ENCODE measurements at regions not wholly inside any gene's neighbourhood (a gene's known extent, or its start where the extent isn't known, plus 50 kb on each side); places are given as distances from the start of the nearest gene placed in this dataset.

- no peak for DNase-seq
These were observed 946.3 kb downstream of the JRKL start for GRCh38 chr11:97336064-97336463.

GRCh38 chr11:97345032-97345431 is 955.2 kb downstream of the JRKL start:
- DNase-seq: no peak

- DNase-seq: no peak
These were observed 959.4 kb downstream of the JRKL start for GRCh38 chr11:97349201-97349600.

- DNase-seq: no peak
These were observed 962.1 kb downstream of the JRKL start for GRCh38 chr11:97351939-97352338.

- DNase-seq: no peak
These were observed 964.2 kb downstream of the JRKL start for GRCh38 chr11:97354026-97354425.

GRCh38 chr11:97354576-97354975 is 964.8 kb downstream of the JRKL start:
- DNase-seq: no peak

GRCh38 chr11:97355230-97355629 is 965.4 kb downstream of the JRKL start:
- DNase-seq: no peak

GRCh38 chr11:97356144-97356543 is 966.3 kb downstream of the JRKL start:
- no peak for DNase-seq

GRCh38 chr11:97359016-97359415 is 969.2 kb downstream of the JRKL start:
- DNase-seq: no peak

GRCh38 chr11:97361812-97362378 is 972.1 kb downstream of the JRKL start:
- no peak for DNase-seq

- no peak for DNase-seq
These were observed 973.5 kb downstream of the JRKL start for GRCh38 chr11:97363331-97363730.

- no peak for DNase-seq
These were observed 974.2 kb downstream of the JRKL start for GRCh38 chr11:97364047-97364446.

- no peak for DNase-seq
These were observed 977.7 kb downstream of the JRKL start for GRCh38 chr11:97367406-97368083.

- no peak for DNase-seq
These were observed 999.5 kb downstream of the JRKL start for GRCh38 chr11:97389270-97389669.

GRCh38 chr11:97398246-97398645 is 1008.4 kb downstream of the JRKL start:
- no peak for DNase-seq

GRCh38 chr11:97409141-97409540 is 1019.3 kb downstream of the JRKL start:
- no peak for DNase-seq

GRCh38 chr11:97414801-97415200 is 1025.0 kb downstream of the JRKL start:
- no peak for DNase-seq

- DNase-seq: no peak
These were observed 1029.9 kb downstream of the JRKL start for GRCh38 chr11:97419729-97420128.

GRCh38 chr11:97428247-97428790 is 1038.5 kb downstream of the JRKL start:
- no peak for DNase-seq

GRCh38 chr11:97430877-97431276 is 1041.1 kb downstream of the JRKL start:
- no peak for DNase-seq

- DNase-seq: no peak
These were observed 1043.1 kb downstream of the JRKL start for GRCh38 chr11:97432926-97433325.

- no peak for DNase-seq
These were observed 1055.7 kb downstream of the JRKL start for GRCh38 chr11:97445561-97445960.

GRCh38 chr11:97451441-97451840 is 1061.6 kb downstream of the JRKL start:
- no peak for DNase-seq

- no peak for DNase-seq
These were observed 1065.2 kb downstream of the JRKL start for GRCh38 chr11:97454988-97455387.

GRCh38 chr11:97460091-97460490 is 1070.3 kb downstream of the JRKL start:
- DNase-seq: no peak
